GM10266 (cell line): ENCODE measurements at regions not wholly inside any gene's neighbourhood (a gene's known extent, or its start where the extent isn't known, plus 50 kb on each side); places are given as distances from the start of the nearest gene placed in this dataset.

Experiments
- DNase-seq: peaks from one replicate; pipeline ENCODE4 v3.0.0; 2012; ENCODE audit errors: extremely low spot score
- CTCF ChIP-seq: IDR thresholded peaks from 2 replicates; pipeline ENCODE4 v1.5.1; 2012; ENCODE audit warnings: mild to moderate bottlenecking, low read depth; ENCODE audit not compliant: control insufficient read depth, insufficient read depth; ENCODE audit errors: missing control alignments

GRCh38 chr16:72317446-72317845 lies 145.5 kb upstream of the PMFBP1 start:
- no peak for TF ChIP-seq CTCF

DNA sequence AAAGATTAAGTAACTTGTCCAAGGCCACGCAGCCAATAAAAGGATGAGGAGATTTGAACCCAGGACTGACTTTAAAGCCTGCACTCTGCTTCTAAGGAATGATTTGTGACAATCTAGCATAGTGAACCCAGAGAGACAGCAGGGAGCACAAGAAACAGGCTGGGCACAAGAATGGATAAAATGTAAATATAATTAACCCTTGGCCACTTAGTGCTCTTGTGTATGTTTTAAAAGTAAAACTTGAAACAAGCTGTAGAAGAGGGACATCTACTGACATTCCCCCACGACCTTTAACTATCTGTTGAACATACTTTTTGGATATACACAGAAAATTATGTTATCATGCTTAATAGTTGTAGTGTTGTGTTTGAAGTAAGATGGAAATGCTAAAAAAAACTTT lies 141.9 kb upstream of the PMFBP1 start:
- TF ChIP-seq CTCF = no peak
- no peak for DNase-seq

More at GRCh38 chr16:72317446-72317845, 145.5 kb upstream of the PMFBP1 start:
- DNase-seq = no peak

DNA sequence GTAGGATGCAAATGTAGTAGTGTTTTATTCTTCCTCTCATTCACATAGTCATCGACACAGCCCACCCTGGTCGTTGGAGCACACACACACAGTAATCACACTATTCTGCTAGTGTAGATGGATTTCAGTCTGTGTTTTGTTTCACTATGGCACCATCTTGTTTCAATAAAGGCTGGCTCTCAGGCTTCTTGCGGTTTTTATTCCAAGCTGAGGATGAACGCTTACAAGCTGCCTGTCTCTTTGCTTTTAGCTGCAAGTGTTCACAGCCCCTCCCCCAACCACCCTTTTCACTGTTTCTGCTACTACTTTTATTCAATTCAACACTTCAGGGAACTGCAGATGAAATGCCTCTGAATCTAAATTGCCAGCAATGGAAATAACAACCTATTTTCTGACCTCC lies 140.9 kb upstream of the PMFBP1 start:
- no peak for DNase-seq

GRCh38 chr16:72311426-72311825 lies 139.5 kb upstream of the PMFBP1 start:
- no peak for TF ChIP-seq CTCF
- no peak for DNase-seq

More for the DNA sequence above, 140.9 kb upstream of the PMFBP1 start:
- no peak for TF ChIP-seq CTCF

- no peak for DNase-seq
These were observed 137.0 kb upstream of the PMFBP1 start for GRCh38 chr16:72309001-72309400.

DNA sequence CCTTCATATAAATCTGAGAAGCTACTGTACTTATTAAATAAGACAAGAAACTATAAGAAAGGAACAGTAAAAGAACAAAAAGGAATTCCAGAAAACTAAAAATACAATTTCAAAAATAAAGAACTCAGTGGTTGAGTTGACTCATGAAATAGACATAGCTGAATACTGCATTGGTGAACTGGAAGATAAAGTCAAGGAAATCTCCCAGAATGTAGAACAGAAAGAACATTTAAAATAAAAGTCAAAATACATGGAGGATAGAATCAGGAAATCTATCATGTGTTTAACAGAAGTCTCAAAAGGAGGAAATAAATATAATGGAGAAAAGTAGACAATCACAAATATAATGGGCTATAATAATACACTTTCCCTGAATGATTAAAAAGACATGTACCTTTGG lies 136.4 kb upstream of the PMFBP1 start:
- DNase-seq = no peak
- no peak for TF ChIP-seq CTCF

More at GRCh38 chr16:72309001-72309400, 137.0 kb upstream of the PMFBP1 start:
- no peak for TF ChIP-seq CTCF

GRCh38 chr16:72302332-72302731 lies 130.4 kb upstream of the PMFBP1 start:
- TF ChIP-seq CTCF = no peak
- no peak for DNase-seq
